ENCODE measurements at regions not wholly inside any gene's neighbourhood (a gene's known extent, or its start where the extent isn't known, plus 50 kb on each side); places are given as distances from the start of the nearest gene placed in this dataset.
"Not testable (repeated sequence)": the region's sequence is repeated elsewhere in the genome, so short reads cannot be mapped to it uniquely, and the experiment has no call there.

GRCh38 chr4:170243662-170244288 is 154.0 kb upstream of the AADAT start:
- DNase-seq, result no peak

- no peak for DNase-seq
These were observed 152.7 kb upstream of the AADAT start for GRCh38 chr4:170242471-170242870.

- DNase-seq, result no peak
These were observed 145.0 kb upstream of the AADAT start for GRCh38 chr4:170234800-170235199.

- no peak for DNase-seq
These were observed 141.6 kb upstream of the AADAT start for GRCh38 chr4:170231377-170231776.

GRCh38 chr4:170230242-170230641 is 140.5 kb upstream of the AADAT start:
- no peak for DNase-seq

GRCh38 chr4:170229006-170229405 is 139.2 kb upstream of the AADAT start:
- DNase-seq, result no peak

- no peak for DNase-seq
These were observed 138.2 kb upstream of the AADAT start for GRCh38 chr4:170227928-170228327.

- no peak for DNase-seq
These were observed 136.5 kb upstream of the AADAT start for GRCh38 chr4:170226288-170226687.

- DNase-seq, result no peak
These were observed 125.0 kb upstream of the AADAT start for GRCh38 chr4:170214731-170215130.

- no peak for DNase-seq
These were observed 124.3 kb upstream of the AADAT start for GRCh38 chr4:170214101-170214500.

GRCh38 chr4:170202721-170203120 is 113.0 kb upstream of the AADAT start:
- DNase-seq, result no peak

GRCh38 chr4:170198747-170199146 is 109.0 kb upstream of the AADAT start:
- no peak for DNase-seq

GRCh38 chr4:170194794-170195193 is 105.0 kb upstream of the AADAT start:
- DNase-seq, result not testable (repeated sequence)

GRCh38 chr4:170193496-170193895 is 103.7 kb upstream of the AADAT start:
- DNase-seq, result no peak

GRCh38 chr4:170190265-170190664 is 100.5 kb upstream of the AADAT start:
- no peak for DNase-seq

- DNase-seq, result no peak
These were observed 81.1 kb upstream of the AADAT start for GRCh38 chr4:170170861-170171260.

GRCh38 chr4:170169699-170170098 is 79.9 kb upstream of the AADAT start:
- DNase-seq, result no peak

GRCh38 chr4:170167678-170168077 is 77.9 kb upstream of the AADAT start:
- DNase-seq, result no peak

GRCh38 chr4:170166193-170166592 is 76.4 kb upstream of the AADAT start:
- not testable (repeated sequence) for DNase-seq

- DNase-seq, result no peak
These were observed 72.7 kb upstream of the AADAT start for GRCh38 chr4:170162416-170162815.

- no peak for DNase-seq
These were observed 67.9 kb upstream of the AADAT start for GRCh38 chr4:170157670-170158069.

GRCh38 chr4:170145120-170145519 is 55.4 kb upstream of the AADAT start:
- no peak for DNase-seq

- DNase-seq, result no peak
These were observed 50.0 kb upstream of the AADAT start for GRCh38 chr4:170139764-170140163.
